CD4-positive, alpha-beta T cell treated with Interferon alpha-2 for 1 hour (primary cell): ENCODE measurements at regions not wholly inside any gene's neighbourhood (a gene's known extent, or its start where the extent isn't known, plus 50 kb on each side); places are given as distances from the start of the nearest gene placed in this dataset.

Experiments used
- DNase-seq, 2 donors: peaks; one replicate each; pipeline ENCODE4 v3.0.0-alpha.2; 2020 to 2022

GRCh38 chr14:71650187-71650755 is 282.0 kb upstream of the RGS6 start:
- no peak for DNase-seq

- DNase-seq: no peak
These were observed 281.0 kb upstream of the RGS6 start for GRCh38 chr14:71651228-71651627.

- no peak for DNase-seq
These were observed 279.9 kb upstream of the RGS6 start for GRCh38 chr14:71652368-71652767.

GRCh38 chr14:71654810-71655209 is 277.4 kb upstream of the RGS6 start:
- DNase-seq: no peak

GRCh38 chr14:71658261-71658860 is 273.9 kb upstream of the RGS6 start:
- DNase-seq: no peak

GRCh38 chr14:71659159-71659558 is 273.1 kb upstream of the RGS6 start:
- no peak for DNase-seq

- no peak for DNase-seq
These were observed 270.8 kb upstream of the RGS6 start for GRCh38 chr14:71661441-71661840.

- DNase-seq: no peak
These were observed 269.9 kb upstream of the RGS6 start for GRCh38 chr14:71662291-71662790.

GRCh38 chr14:71665157-71665556 is 267.1 kb upstream of the RGS6 start:
- no peak for DNase-seq

- no peak for DNase-seq
These were observed 266.4 kb upstream of the RGS6 start for GRCh38 chr14:71665781-71666180.

GRCh38 chr14:71666571-71667145 is 265.6 kb upstream of the RGS6 start:
- DNase-seq: no peak

- no peak for DNase-seq
These were observed 263.9 kb upstream of the RGS6 start for GRCh38 chr14:71668186-71668912.

- DNase-seq: no peak
These were observed 259.6 kb upstream of the RGS6 start for GRCh38 chr14:71672596-71672995.

GRCh38 chr14:71675126-71675899 is 256.9 kb upstream of the RGS6 start:
- DNase-seq: no peak

- no peak for DNase-seq
These were observed 256.3 kb upstream of the RGS6 start for GRCh38 chr14:71675900-71676287.

GRCh38 chr14:71680736-71681387 is 251.4 kb upstream of the RGS6 start:
- DNase-seq: no peak

GRCh38 chr14:71682337-71682736 is 249.9 kb upstream of the RGS6 start:
- no peak for DNase-seq

GRCh38 chr14:71684323-71684722 is 247.9 kb upstream of the RGS6 start:
- no peak for DNase-seq

- DNase-seq: no peak
These were observed 245.6 kb upstream of the RGS6 start for GRCh38 chr14:71686677-71687076.

- DNase-seq: no peak
These were observed 244.9 kb upstream of the RGS6 start for GRCh38 chr14:71687166-71687831.

- DNase-seq: no peak
These were observed 243.7 kb upstream of the RGS6 start for GRCh38 chr14:71688576-71688975.

GRCh38 chr14:71690478-71690877 is 241.8 kb upstream of the RGS6 start:
- no peak for DNase-seq
